ENCODE measurements at regions not wholly inside any gene's neighbourhood (a gene's known extent, or its start where the extent isn't known, plus 50 kb on each side); places are given as distances from the start of the nearest gene placed in this dataset.

DNA sequence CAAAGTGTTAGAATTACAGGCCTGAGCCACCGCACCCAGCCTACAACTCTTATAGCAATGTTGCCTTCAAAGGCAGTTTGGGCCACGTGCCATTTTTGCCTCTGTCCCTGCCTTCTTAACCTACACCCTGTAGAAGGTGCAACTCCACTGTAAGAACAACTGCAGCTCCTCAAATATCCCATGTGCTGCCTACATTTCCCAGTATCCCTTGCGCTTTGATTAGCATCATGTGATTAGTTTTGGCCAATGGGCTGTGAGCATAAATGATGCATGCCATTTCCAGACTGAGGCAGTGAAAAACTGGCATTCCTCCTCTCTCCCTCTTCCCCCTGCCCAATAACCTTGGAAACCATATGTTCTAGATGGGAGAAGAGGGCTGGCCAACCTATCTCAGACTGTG, 75.2 kb upstream of the MRI1 start:
- TF ChIP-seq, protein P1, sequence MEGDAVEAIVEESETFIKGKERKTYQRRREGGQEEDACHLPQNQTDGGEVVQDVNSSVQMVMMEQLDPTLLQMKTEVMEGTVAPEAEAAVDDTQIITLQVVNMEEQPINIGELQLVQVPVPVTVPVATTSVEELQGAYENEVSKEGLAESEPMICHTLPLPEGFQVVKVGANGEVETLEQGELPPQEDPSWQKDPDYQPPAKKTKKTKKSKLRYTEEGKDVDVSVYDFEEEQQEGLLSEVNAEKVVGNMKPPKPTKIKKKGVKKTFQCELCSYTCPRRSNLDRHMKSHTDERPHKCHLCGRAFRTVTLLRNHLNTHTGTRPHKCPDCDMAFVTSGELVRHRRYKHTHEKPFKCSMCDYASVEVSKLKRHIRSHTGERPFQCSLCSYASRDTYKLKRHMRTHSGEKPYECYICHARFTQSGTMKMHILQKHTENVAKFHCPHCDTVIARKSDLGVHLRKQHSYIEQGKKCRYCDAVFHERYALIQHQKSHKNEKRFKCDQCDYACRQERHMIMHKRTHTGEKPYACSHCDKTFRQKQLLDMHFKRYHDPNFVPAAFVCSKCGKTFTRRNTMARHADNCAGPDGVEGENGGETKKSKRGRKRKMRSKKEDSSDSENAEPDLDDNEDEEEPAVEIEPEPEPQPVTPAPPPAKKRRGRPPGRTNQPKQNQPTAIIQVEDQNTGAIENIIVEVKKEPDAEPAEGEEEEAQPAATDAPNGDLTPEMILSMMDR (IDR thresholded peaks at IDR 0.05 in 4 of 5, conservative IDR thresholded peaks at IDR 0.05 in 1 of 5) = no peak
- no peak for TF ChIP-seq POLR2A (IDR thresholded peaks at IDR 0.05)
